DND-41 (cell line): ENCODE measurements at regions not wholly inside any gene's neighbourhood (a gene's known extent, or its start where the extent isn't known, plus 50 kb on each side); places are given as distances from the start of the nearest gene placed in this dataset.

Experiments used
- ATAC-seq: fragments of 200-7000 bp; cut with Tn5 transposase; 3 replicates; pipeline ENCODE4 v1.9.1; 2021; ENCODE audit warnings: low read depth; ENCODE audit not compliant: insufficient read depth
- DNase-seq: peaks from one replicate; pipeline ENCODE4 v3.0.0-alpha.2; 2020
- H2AFZ ChIP-seq: 2 replicates; pipeline ENCODE4 v1.6.0; 2012; ENCODE audit warnings: low read depth, low read length
- H3K27ac ChIP-seq: 2 replicates; pipeline ENCODE4 v1.5.1; 2012; ENCODE audit warnings: low read length, inconsistent platforms
- H3K27me3 ChIP-seq: fragments of 200-600 bp; sonication (generic); 2 replicates; pipeline ENCODE4 v1.6.0; 2012; ENCODE audit warnings: low read length, mild to moderate bottlenecking, inconsistent platforms; ENCODE audit not compliant: insufficient read depth, poor library complexity
- H3K36me3 ChIP-seq: 2 replicates; pipeline ENCODE4 v1.5.1; 2012; ENCODE audit warnings: low read length, inconsistent platforms; ENCODE audit not compliant: insufficient read depth
- H3K4me1 ChIP-seq: 2 replicates; pipeline ENCODE4 v1.5.1; 2012; ENCODE audit warnings: mild to moderate bottlenecking, low read length; ENCODE audit not compliant: insufficient read depth
- H3K4me2 ChIP-seq: 2 replicates; pipeline ENCODE4 v1.6.0; 2012; ENCODE audit warnings: mild to moderate bottlenecking, moderate library complexity, low read length, inconsistent platforms; ENCODE audit not compliant: insufficient read depth
- H3K4me3 ChIP-seq, 2 experiments: fragments of 200-600 bp in 1 of 2; shearing (Covaris generic) in 1 of 2; 2 replicates each; pipeline ENCODE4 v1.5.1; 2012 to 2016; ENCODE audit warnings: inconsistent platforms in 2 of 2, low read length in 2 of 2, mild to moderate bottlenecking in 2 of 2, low read depth in 1 of 2, moderate library complexity in 1 of 2
- H3K79me2 ChIP-seq: 2 replicates; pipeline ENCODE4 v1.6.0; 2012; ENCODE audit warnings: low read length, inconsistent platforms; ENCODE audit not compliant: insufficient read depth
- H3K9ac ChIP-seq: 2 replicates; pipeline ENCODE4 v1.6.0; 2012; ENCODE audit warnings: low read depth, mild to moderate bottlenecking, inconsistent platforms, low read length, moderate library complexity
- H3K9me3 ChIP-seq: 2 replicates; pipeline ENCODE4 v1.5.1; 2012; ENCODE audit warnings: low read length, moderate library complexity, mild to moderate bottlenecking, inconsistent platforms; ENCODE audit not compliant: insufficient read depth, severe bottlenecking
- H4K20me1 ChIP-seq: 2 replicates; pipeline ENCODE4 v1.6.0; 2012; ENCODE audit warnings: low read length; ENCODE audit not compliant: insufficient read depth
- CTCF ChIP-seq: IDR thresholded peaks from 2 replicates; pipeline ENCODE4 v1.5.1; 2012; ENCODE audit warnings: borderline replicate concordance, low read length, moderate library complexity, mild to moderate bottlenecking; ENCODE audit not compliant: poor library complexity, severe bottlenecking; ENCODE audit errors: extremely low read depth
- EZH2 ChIP-seq: IDR thresholded peaks from 3 replicates; pipeline ENCODE4 v1.6.1; 2012; ENCODE audit warnings: borderline replicate concordance, low read depth, mild to moderate bottlenecking, moderate library complexity, low read length, inconsistent platforms; ENCODE audit not compliant: severe bottlenecking

- Histone ChIP-seq H3K4me2 (no peak overlapping the region), H3K79me2 (no peaks in the 10 kb centered on the region), H3K27me3 (no peaks in the 10 kb centered on the region), H3K27ac (no peak overlapping the region), H3K4me1 (no peaks in the 10 kb centered on the region), H2AFZ (no peak overlapping the region), H3K9me3 (no peaks in the 10 kb centered on the region), H3K36me3 (no peaks in the 10 kb centered on the region), H4K20me1 (no peaks in the 10 kb centered on the region), H3K9ac (no peak overlapping the region), H3K4me3 (no peak overlapping the region)
- no peak for TF ChIP-seq CTCF
- no peak for TF ChIP-seq EZH2
- ATAC-seq (no peak), DNase-seq (no peak)
Measured at GRCh38 chr2:149656996-149657395, 69.4 kb upstream of the MMADHC start.

- ATAC-seq (no peak), DNase-seq (no peak)
- Histone ChIP-seq H3K79me2 (no peaks in the 10 kb centered on the region), H3K4me2 (no peak overlapping the region), H3K27me3 (no peaks in the 10 kb centered on the region), H3K27ac (no peak overlapping the region), H3K4me3 (no peak overlapping the region), H3K9me3 (no peaks in the 10 kb centered on the region), H3K36me3 (no peaks in the 10 kb centered on the region), H3K9ac (no peak overlapping the region), H4K20me1 (no peaks in the 10 kb centered on the region), H3K4me1 (no peaks in the 10 kb centered on the region), H2AFZ (no peak overlapping the region)
- TF ChIP-seq EZH2 (no peak), CTCF (no peak)
Measured at GRCh38 chr2:149653831-149654445, 66.4 kb upstream of the MMADHC start.

- Histone ChIP-seq H3K9ac (no peak overlapping the region), H3K27me3 (no peaks in the 10 kb centered on the region), H2AFZ (no peak overlapping the region; the same call in 1 of the 2 replicates), H4K20me1 (no peaks in the 10 kb centered on the region), H3K36me3 (no peaks in the 10 kb centered on the region), H3K4me2 (no peak overlapping the region), H3K4me1 (no peaks in the 10 kb centered on the region), H3K79me2 (no peaks in the 10 kb centered on the region), H3K27ac (no peak overlapping the region), H3K9me3 (no peaks in the 10 kb centered on the region), H3K4me3 (no peak overlapping the region)
- ATAC-seq (no peak), DNase-seq (no peak)
- TF ChIP-seq EZH2, result no peak
- TF ChIP-seq CTCF, result no peak
Measured at GRCh38 chr2:149652926-149653325, 65.4 kb upstream of the MMADHC start.

- H3K4me2 ChIP-seq, result no peak overlapping the region
- TF ChIP-seq CTCF (no peak), EZH2 (no peak)
- ATAC-seq (no peak), DNase-seq (no peak)
- H3K27ac ChIP-seq, result no peak overlapping the region
- no peaks in the 10 kb centered on the region for H3K27me3 ChIP-seq
- no peaks in the 10 kb centered on the region for H3K4me1 ChIP-seq
- no peak overlapping the region for H3K9ac ChIP-seq
- H3K79me2 ChIP-seq, result no peaks in the 10 kb centered on the region
- H3K36me3 ChIP-seq, result no peaks in the 10 kb centered on the region
- H3K4me3 ChIP-seq, result no peak overlapping the region
- H4K20me1 ChIP-seq, result no peaks in the 10 kb centered on the region
- H3K9me3 ChIP-seq, result no peaks in the 10 kb centered on the region
- no peak overlapping the region for H2AFZ ChIP-seq
Measured at GRCh38 chr2:149652526-149652925, 65.0 kb upstream of the MMADHC start.
